H1 (cell line): ENCODE measurements at regions not wholly inside any gene's neighbourhood (a gene's known extent, or its start where the extent isn't known, plus 50 kb on each side); places are given as distances from the start of the nearest gene placed in this dataset.

Experiments
- BRCA1 ChIP-seq: IDR thresholded peaks from 2 replicates; pipeline ENCODE4 v1.6.1; 2012; ENCODE audit warnings: low read depth, low read length, improper control_type of control experiment
- CTCF ChIP-seq, 3 experiments: IDR thresholded peaks; 1 replicate in 2 of 3; 2 replicates in 1 of 3; pipeline versions ENCODE4 v1.5.1 to v1.6.1; 2011; ENCODE audit warnings: low read length in 3 of 3, mild to moderate bottlenecking in 3 of 3, inconsistent platforms in 2 of 3, low read depth in 1 of 3, moderate library complexity in 1 of 3; ENCODE audit not compliant: insufficient read depth in 1 of 3; ENCODE audit errors: control extremely low read depth in 1 of 3
- HDAC2 ChIP-seq, 2 experiments: fragments of 300-600 bp in 1 of 2; sonication (generic) in 1 of 2; IDR thresholded peaks; 2 replicates each; pipeline ENCODE4 v1.6.1; 2011 to 2012; ENCODE audit warnings: low read depth in 2 of 2, low read length in 2 of 2, mild to moderate bottlenecking in 2 of 2, moderate library complexity in 2 of 2, borderline replicate concordance in 1 of 2, inconsistent platforms in 1 of 2
- MAX ChIP-seq: IDR thresholded peaks from 2 replicates; pipeline ENCODE4 v1.6.1; 2012; ENCODE audit warnings: inconsistent platforms
- POLR2A ChIP-seq, 2 experiments: IDR thresholded peaks; 1 replicate in 1 of 2; 2 replicates in 1 of 2; pipeline ENCODE4 v1.6.1; 2011; ENCODE audit warnings: low read depth in 2 of 2, low read length in 2 of 2, mild to moderate bottlenecking in 2 of 2; ENCODE audit errors: control extremely low read depth in 1 of 2
- POLR2AphosphoS5 ChIP-seq: IDR thresholded peaks from 2 replicates; pipeline ENCODE4 v1.6.1; 2011; ENCODE audit warnings: low read depth, low read length
- RBBP5 ChIP-seq: IDR thresholded peaks from 2 replicates; pipeline ENCODE4 v1.7.1; 2012; ENCODE audit warnings: low read depth, mild to moderate bottlenecking, inconsistent platforms, low read length, moderate library complexity, borderline replicate concordance
- RFX5 ChIP-seq: IDR thresholded peaks from 2 replicates; pipeline ENCODE4 v1.6.1; 2011; ENCODE audit warnings: low read depth, low read length, improper control_type of control experiment, borderline replicate concordance
- SP1 ChIP-seq: IDR thresholded peaks from 2 replicates; pipeline ENCODE4 v1.6.1; 2011; ENCODE audit warnings: low read depth, low read length
- USF2 ChIP-seq: IDR thresholded peaks from 2 replicates; pipeline ENCODE4 v1.6.1; 2011; ENCODE audit warnings: low read length, improper control_type of control experiment

- TF ChIP-seq POLR2AphosphoS5 (no peak), MAX (no peak), CTCF (IDR thresholded peaks at IDR 0.05; ENCODE audit: control extremely low read depth in 1 of 3, insufficient read depth in 1 of 3, low read depth in 1 of 3, low read length in 3 of 3) (no peak), POLR2A (IDR thresholded peaks at IDR 0.05; ENCODE audit: control extremely low read depth in 1 of 2, low read depth in 2 of 2, low read length in 2 of 2) (no peak), RFX5 (no peak), HDAC2 (IDR thresholded peaks at IDR 0.05; ENCODE audit: borderline replicate concordance in 1 of 2, low read depth in 2 of 2, low read length in 2 of 2) (no peak), USF2 (no peak), SP1 (no peak), RBBP5 (no peak), BRCA1 (no peak)
These were observed 89.0 kb downstream of the PPCDC start for GRCh38 chr15:75112278-75112847.
